Fibroblast of skin of abdomen (primary cell): ENCODE measurements at regions not wholly inside any gene's neighbourhood (a gene's known extent, or its start where the extent isn't known, plus 50 kb on each side); places are given as distances from the start of the nearest gene placed in this dataset.

Source experiments
- DNase-seq: peaks from one replicate; pipeline ENCODE4 v3.0.0-alpha.2; 2013

GRCh38 chr3:79846148-79846933 lies 78.5 kb upstream of the ROBO1 start:
- no peak for DNase-seq

GRCh38 chr3:79845546-79845945 lies 77.7 kb upstream of the ROBO1 start:
- no peak for DNase-seq

GRCh38 chr3:79844176-79844575 lies 76.4 kb upstream of the ROBO1 start:
- DNase-seq: no peak

- no peak for DNase-seq
Measured at GRCh38 chr3:79843180-79843579, 75.4 kb upstream of the ROBO1 start.

- no peak for DNase-seq
Measured at GRCh38 chr3:79835701-79836100, 67.9 kb upstream of the ROBO1 start.

GRCh38 chr3:79824166-79824565 lies 56.4 kb upstream of the ROBO1 start:
- no peak for DNase-seq

GRCh38 chr3:79822076-79822475 lies 54.3 kb upstream of the ROBO1 start:
- DNase-seq: no peak

GRCh38 chr3:79820089-79820488 lies 52.3 kb upstream of the ROBO1 start:
- DNase-seq: no peak

- no peak for DNase-seq
Measured at GRCh38 chr3:79818015-79818414, 50.2 kb upstream of the ROBO1 start.
